ENCODE measurements at regions not wholly inside any gene's neighbourhood (a gene's known extent, or its start where the extent isn't known, plus 50 kb on each side); places are given as distances from the start of the nearest gene placed in this dataset.
A peak's percentile ranks its signal among the peaks of the same experiment; 100 is the strongest.

DNA sequence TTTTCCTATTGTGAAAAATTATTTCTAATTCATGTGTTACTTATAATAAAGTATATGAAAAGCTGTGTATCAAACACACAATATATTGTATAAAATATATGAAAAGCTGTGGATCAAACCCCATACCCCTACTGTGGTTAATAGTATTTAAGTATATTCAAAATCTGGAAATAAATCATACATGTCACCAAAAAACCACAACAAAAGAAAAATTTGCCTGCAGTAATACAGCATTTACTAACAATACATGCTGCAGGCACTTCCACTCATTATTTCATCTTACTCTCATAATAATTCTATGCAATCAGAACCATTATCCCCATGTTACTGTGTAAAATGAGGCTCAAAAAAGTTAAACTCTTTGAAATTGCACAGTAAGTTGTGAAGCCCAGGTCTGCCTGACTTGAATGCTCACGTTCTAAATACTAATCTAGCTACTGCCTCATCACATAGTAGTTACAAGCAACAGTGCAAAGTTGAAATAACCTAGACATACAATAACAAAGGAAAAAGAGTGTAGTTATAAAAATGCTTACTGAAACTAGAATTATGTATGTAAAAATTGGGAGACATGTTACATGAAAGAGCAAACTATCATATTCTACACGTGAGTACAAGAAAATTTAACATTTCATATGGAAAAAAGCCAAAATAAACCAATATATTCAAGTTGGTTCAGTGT is 61.7 kb downstream of the FAM217A start:
- H3K4me1 ChIP-seq (ENCODE audit: control insufficient read depth in 2 of 2, insufficient read depth in 2 of 2, low read length in 2 of 2), result peaks cover 18 to 22% of the 10 kb centered on the region in 2 donors
- H3K9me3 ChIP-seq (ENCODE audit: control insufficient read depth in 2 of 2, low read length in 2 of 2), result no peaks in the 10 kb centered on the region
- H3K4me3 ChIP-seq (ENCODE audit: low read length in 2 of 2), result peak overlapping the region; percentile 73 to 82
- H3K27ac ChIP-seq (ENCODE audit: low read depth in 2 of 2, low read length in 2 of 2), result peak overlapping the region; percentile 93 to 99
- peak overlapping the region; percentile 91 to 92 for H3K9ac ChIP-seq (ENCODE audit: low read depth in 1 of 2, low read length in 2 of 2)
- peaks cover 0 to 2% of the 10 kb centered on the region in 2 donors for H3K36me3 ChIP-seq (ENCODE audit: control insufficient read depth in 2 of 2, insufficient read depth in 2 of 2, low read length in 2 of 2)
- H3K27me3 ChIP-seq (ENCODE audit: control insufficient read depth in 2 of 2, insufficient read depth in 2 of 2, low read length in 2 of 2), result no peaks in the 10 kb centered on the region

DNA sequence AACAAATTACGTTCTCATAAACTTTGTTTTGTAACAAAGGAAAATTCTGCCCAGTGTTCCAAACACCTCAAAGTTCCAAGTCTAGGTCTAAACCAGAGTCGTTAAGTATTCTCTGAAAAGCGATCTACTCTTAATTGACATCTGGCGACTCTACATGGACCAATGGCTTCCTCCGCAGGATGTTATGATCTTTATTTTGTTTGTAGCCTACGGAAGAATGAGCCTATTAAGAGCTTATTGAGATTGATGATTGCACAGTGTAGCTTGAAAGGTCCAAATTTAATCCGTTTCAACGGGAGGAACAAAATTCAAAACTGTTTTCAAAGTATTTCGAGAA is 61.1 kb downstream of the FAM217A start:
- Histone ChIP-seq H3K27me3 (ENCODE audit: control insufficient read depth in 2 of 2, insufficient read depth in 2 of 2, low read length in 2 of 2) (no peaks in the 10 kb centered on the region), H3K36me3 (ENCODE audit: control insufficient read depth in 2 of 2, insufficient read depth in 2 of 2, low read length in 2 of 2) (no peaks in the 10 kb centered on the region), H3K4me3 (ENCODE audit: low read length in 2 of 2) (peak overlapping the region; percentile 73 to 82), H3K27ac (ENCODE audit: low read depth in 2 of 2, low read length in 2 of 2) (peak overlapping the region; percentile 93 to 99), H3K9me3 (ENCODE audit: control insufficient read depth in 2 of 2, low read length in 2 of 2) (no peaks in the 10 kb centered on the region), H3K9ac (ENCODE audit: low read depth in 1 of 2, low read length in 2 of 2) (peak overlapping the region; percentile 91 to 92), H3K4me1 (ENCODE audit: control insufficient read depth in 2 of 2, insufficient read depth in 2 of 2, low read length in 2 of 2) (peaks cover 24 to 27% of the 10 kb centered on the region in 2 donors)

DNA sequence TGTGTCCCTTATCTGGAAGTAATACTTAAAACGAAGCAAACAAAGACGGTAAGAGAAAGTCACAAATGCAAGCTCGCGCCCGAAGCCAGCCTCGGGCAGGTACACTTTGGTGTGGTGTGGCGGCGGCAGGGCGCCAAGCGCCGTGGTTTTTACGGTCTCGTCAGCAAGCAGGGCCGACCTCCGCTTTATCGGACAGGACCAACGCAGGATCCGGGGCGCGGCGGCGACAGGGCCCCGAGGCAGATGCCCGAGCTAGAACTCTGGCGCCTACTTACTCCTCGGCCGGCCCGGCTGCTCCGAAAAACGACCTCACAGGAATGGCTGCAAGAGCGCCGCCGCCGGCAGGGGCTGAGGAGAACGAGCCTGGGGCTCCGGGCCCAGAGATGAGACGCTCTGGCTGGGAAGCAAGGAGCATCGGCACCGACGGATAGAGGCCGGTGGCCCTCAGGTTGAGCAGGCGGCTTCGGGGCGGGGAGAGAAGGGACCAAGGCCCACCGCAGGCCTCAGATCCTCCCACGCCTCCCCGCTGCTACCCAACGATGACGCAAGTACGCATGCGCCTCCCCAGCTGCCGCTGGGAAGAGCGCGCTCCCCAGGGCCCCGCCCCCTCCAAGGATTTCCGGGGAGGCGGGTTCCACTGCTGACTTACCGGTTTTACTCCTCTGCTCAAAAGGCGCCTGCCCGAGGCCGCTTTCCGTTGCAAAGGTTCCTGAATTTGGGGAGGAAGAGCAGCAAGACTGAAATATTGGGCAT is 60.6 kb downstream of the FAM217A start:
- H3K4me1 ChIP-seq (ENCODE audit: control insufficient read depth in 2 of 2, insufficient read depth in 2 of 2, low read length in 2 of 2), result peaks cover 28 to 33% of the 10 kb centered on the region in 2 donors
- peak overlapping the region; percentile 93 to 99 for H3K27ac ChIP-seq (ENCODE audit: low read depth in 2 of 2, low read length in 2 of 2)
- H3K27me3 ChIP-seq (ENCODE audit: control insufficient read depth in 2 of 2, insufficient read depth in 2 of 2, low read length in 2 of 2), result no peaks in the 10 kb centered on the region
- H3K4me3 ChIP-seq (ENCODE audit: low read length in 2 of 2), result peak overlapping the region; percentile 73 to 82
- H3K36me3 ChIP-seq (ENCODE audit: control insufficient read depth in 2 of 2, insufficient read depth in 2 of 2, low read length in 2 of 2), result no peaks in the 10 kb centered on the region
- peak overlapping the region; percentile 91 to 92 for H3K9ac ChIP-seq (ENCODE audit: low read depth in 1 of 2, low read length in 2 of 2)
- H3K9me3 ChIP-seq (ENCODE audit: control insufficient read depth in 2 of 2, low read length in 2 of 2), result no peaks in the 10 kb centered on the region

Data from mucosa of rectum (tissue), 2 donors.